ENCODE measurements at regions not wholly inside any gene's neighbourhood (a gene's known extent, or its start where the extent isn't known, plus 50 kb on each side); places are given as distances from the start of the nearest gene placed in this dataset.
A peak's percentile ranks its signal among the peaks of the same experiment; 100 is the strongest.

DNA sequence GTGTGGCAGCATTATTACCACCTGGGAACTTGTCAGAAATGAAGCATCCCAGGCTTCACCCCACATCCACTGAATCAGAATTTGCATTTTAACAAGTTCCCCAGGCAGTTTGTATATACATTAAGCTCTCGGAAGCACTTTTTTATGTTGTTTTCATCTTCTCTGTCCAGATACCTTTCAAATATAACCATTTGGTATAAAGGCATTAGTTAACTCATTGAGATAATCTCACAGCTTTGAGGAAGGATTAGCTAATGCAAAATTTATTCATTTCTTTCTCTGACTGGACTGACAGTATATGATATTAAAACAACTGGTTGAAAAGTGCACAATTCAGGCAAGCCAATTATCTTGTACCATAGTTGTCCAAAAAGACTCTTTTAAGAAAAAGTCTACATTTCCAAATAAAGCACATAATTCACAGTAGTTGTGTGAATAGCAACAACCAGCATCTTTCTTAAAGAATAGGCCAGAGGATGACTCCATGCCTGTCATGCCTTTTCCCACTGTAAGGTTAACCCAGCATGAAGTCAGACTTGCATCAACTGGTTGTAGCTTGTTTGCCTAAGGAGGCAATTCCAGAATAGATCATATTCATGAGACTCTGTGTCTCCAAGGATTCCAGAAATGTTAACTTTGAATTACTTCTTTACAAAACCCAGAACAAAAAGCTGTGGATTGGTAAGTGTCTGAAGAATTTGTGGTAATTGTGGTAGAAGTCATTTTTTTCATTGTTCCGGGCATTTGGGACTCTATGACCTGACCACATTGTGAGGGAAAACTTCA, 254.3 kb upstream of the SESN3 start:
- Histone ChIP-seq H3K4me1 (ENCODE audit: control insufficient read depth, insufficient read depth, low read length, poor library complexity, severe bottlenecking) (no peaks in the 10 kb centered on the region), H3K27ac (ENCODE audit: insufficient read depth, low read length, poor library complexity, severe bottlenecking) (no peak overlapping the region), H3K27me3 (ENCODE audit: control insufficient read depth, insufficient read depth, low read length) (no peaks in the 10 kb centered on the region), H3K36me3 (ENCODE audit: control insufficient read depth, insufficient read depth, low read length) (no peaks in the 10 kb centered on the region), H3K9me3 (ENCODE audit: control insufficient read depth in 2 of 2, low read length in 2 of 2) (no peaks in the 10 kb centered on the region), H3K4me3 (ENCODE audit: low read depth, low read length) (no peak overlapping the region)
- peak overlapping the region; percentile 1 to 67 (median 40) for H3K27ac Mint-ChIP-seq
- DNase-seq = no peak
- H3K4me1 Mint-ChIP-seq = peaks cover 0 to 4% (median 0%) of the 10 kb centered on the region in 4 donors
- no peak for ATAC-seq (ENCODE audit: low read depth in 2 of 2)
- no peaks in the 10 kb centered on the region for H3K36me3 Mint-ChIP-seq
- H3K4me3 Mint-ChIP-seq = no peak overlapping the region
- peaks cover 0 to 5% (median 1%) of the 10 kb centered on the region in 7 donors for H3K9me3 Mint-ChIP-seq
- no peaks in the 10 kb centered on the region for H3K27me3 Mint-ChIP-seq

DNA sequence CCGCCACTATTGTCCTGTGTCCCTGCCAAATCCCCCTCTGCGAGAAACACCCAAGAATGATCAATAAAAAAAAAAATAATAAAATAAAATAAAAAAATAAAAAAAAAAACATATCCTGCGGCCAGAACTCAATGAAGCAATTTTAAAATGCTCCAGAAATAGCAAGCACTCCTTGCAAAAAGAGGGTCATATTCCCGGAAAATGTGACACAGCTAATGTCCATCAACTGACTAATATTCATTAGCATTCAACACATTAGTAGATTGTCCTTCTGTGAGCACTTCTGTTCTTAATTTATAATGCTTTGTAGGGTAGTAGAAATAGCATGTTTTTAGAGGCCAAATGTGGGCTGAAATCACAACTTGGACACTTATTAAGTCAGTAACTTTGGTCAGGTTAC, 252.3 kb upstream of the SESN3 start:
- no peak for DNase-seq
- H3K9me3 Mint-ChIP-seq = peaks cover 0 to 7% (median 0%) of the 10 kb centered on the region in 7 donors
- H3K27me3 Mint-ChIP-seq = no peaks in the 10 kb centered on the region

DNA sequence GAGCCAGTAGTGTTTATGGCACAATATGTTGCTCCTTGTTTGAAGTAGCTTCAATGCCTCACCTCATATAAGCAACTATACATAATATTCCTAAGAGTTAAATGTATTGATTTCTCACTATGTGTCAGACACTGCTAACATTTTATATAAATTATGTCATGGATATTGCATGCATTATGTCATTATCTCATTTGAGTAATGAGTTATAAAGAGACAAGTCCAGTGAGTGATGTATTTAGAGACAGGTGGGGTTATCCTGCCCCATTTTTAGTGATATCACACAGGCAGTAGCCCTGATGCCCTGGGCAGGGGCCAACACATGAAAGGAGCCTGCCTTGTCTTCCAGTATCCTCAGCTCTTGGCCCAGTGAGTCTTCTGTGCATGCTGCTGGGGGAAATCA, 247.0 kb upstream of the SESN3 start:
- no peaks in the 10 kb centered on the region for H3K4me1 ChIP-seq (ENCODE audit: control insufficient read depth, insufficient read depth, low read length, poor library complexity, severe bottlenecking)
- no peak overlapping the region for H3K27ac Mint-ChIP-seq
- H3K4me3 Mint-ChIP-seq = no peak overlapping the region
- H3K27me3 ChIP-seq (ENCODE audit: control insufficient read depth, insufficient read depth, low read length) = no peaks in the 10 kb centered on the region
- H3K27ac ChIP-seq (ENCODE audit: insufficient read depth, low read length, poor library complexity, severe bottlenecking) = no peak overlapping the region
- DNase-seq = no peak
- no peaks in the 10 kb centered on the region for H3K9me3 ChIP-seq (ENCODE audit: control insufficient read depth in 2 of 2, low read length in 2 of 2)
- H3K9me3 Mint-ChIP-seq = peaks cover 0 to 6% (median 2%) of the 10 kb centered on the region in 7 donors
- no peaks in the 10 kb centered on the region for H3K36me3 Mint-ChIP-seq
- H3K36me3 ChIP-seq (ENCODE audit: control insufficient read depth, insufficient read depth, low read length) = no peaks in the 10 kb centered on the region
- no peak overlapping the region for H3K4me3 ChIP-seq (ENCODE audit: low read depth, low read length)
- ATAC-seq (ENCODE audit: low read depth in 2 of 2) = no peak
- H3K27me3 Mint-ChIP-seq = peaks cover 4% of the 10 kb centered on the region
- H3K4me1 Mint-ChIP-seq = peaks cover 0 to 6% (median 3%) of the 10 kb centered on the region in 4 donors

More for the DNA sequence above, 252.3 kb upstream of the SESN3 start:
- no peaks in the 10 kb centered on the region for H3K36me3 Mint-ChIP-seq
- Histone ChIP-seq H3K9me3 (ENCODE audit: control insufficient read depth in 2 of 2, low read length in 2 of 2) (no peaks in the 10 kb centered on the region), H3K36me3 (ENCODE audit: control insufficient read depth, insufficient read depth, low read length) (no peaks in the 10 kb centered on the region), H3K4me1 (ENCODE audit: control insufficient read depth, insufficient read depth, low read length, poor library complexity, severe bottlenecking) (no peaks in the 10 kb centered on the region), H3K27me3 (ENCODE audit: control insufficient read depth, insufficient read depth, low read length) (no peaks in the 10 kb centered on the region), H3K27ac (ENCODE audit: insufficient read depth, low read length, poor library complexity, severe bottlenecking) (no peak overlapping the region), H3K4me3 (ENCODE audit: low read depth, low read length) (no peak overlapping the region)
- no peak overlapping the region for H3K27ac Mint-ChIP-seq
- H3K4me1 Mint-ChIP-seq = peaks cover 0 to 4% (median 2%) of the 10 kb centered on the region in 4 donors
- no peak overlapping the region for H3K4me3 Mint-ChIP-seq
- no peak for ATAC-seq (ENCODE audit: low read depth in 2 of 2)

GRCh38 chr11:95469258-95469657, 238.3 kb upstream of the SESN3 start:
- no peak overlapping the region for H3K27ac Mint-ChIP-seq
- no peaks in the 10 kb centered on the region for H3K27me3 Mint-ChIP-seq
- no peaks in the 10 kb centered on the region for H3K27me3 ChIP-seq (ENCODE audit: control insufficient read depth, insufficient read depth, low read length)
- no peak overlapping the region for H3K27ac ChIP-seq (ENCODE audit: insufficient read depth, low read length, poor library complexity, severe bottlenecking)
- ATAC-seq (ENCODE audit: low read depth in 2 of 2) (no peak), DNase-seq (no peak)
- H3K9me3 ChIP-seq (ENCODE audit: control insufficient read depth in 2 of 2, low read length in 2 of 2) = no peaks in the 10 kb centered on the region
- no peak overlapping the region for H3K4me3 Mint-ChIP-seq
- no peaks in the 10 kb centered on the region for H3K36me3 ChIP-seq (ENCODE audit: control insufficient read depth, insufficient read depth, low read length)
- no peaks in the 10 kb centered on the region for H3K4me1 Mint-ChIP-seq
- no peaks in the 10 kb centered on the region for H3K4me1 ChIP-seq (ENCODE audit: control insufficient read depth, insufficient read depth, low read length, poor library complexity, severe bottlenecking)
- no peak overlapping the region for H3K4me3 ChIP-seq (ENCODE audit: low read depth, low read length)
- peaks cover 0 to 3% (median 0%) of the 10 kb centered on the region in 7 donors for H3K9me3 Mint-ChIP-seq
- H3K36me3 Mint-ChIP-seq = no peaks in the 10 kb centered on the region

DNA sequence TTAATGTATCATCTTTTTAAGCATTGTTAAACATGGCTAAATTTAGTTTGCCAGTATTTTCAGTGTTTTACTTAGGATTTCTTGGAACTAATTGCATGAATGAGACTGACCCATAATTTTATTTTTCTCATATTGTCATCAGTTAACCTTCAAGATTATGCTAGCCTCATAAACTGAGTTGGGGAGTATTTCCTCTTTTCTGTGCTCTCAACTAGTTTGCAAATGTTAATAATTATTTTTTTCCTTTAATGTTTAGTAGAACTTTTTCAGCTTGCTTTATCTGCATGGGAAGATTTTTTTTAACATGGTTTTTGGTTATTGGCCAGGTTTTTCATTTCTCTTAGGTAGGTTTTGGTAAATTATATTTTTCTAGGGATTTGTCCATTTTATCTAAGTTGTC, 235.4 kb upstream of the SESN3 start:
- ATAC-seq (ENCODE audit: low read depth in 2 of 2) (no peak), DNase-seq (no peak)
- Histone ChIP-seq H3K27ac (ENCODE audit: insufficient read depth, low read length, poor library complexity, severe bottlenecking) (no peak overlapping the region), H3K4me3 (ENCODE audit: low read depth, low read length) (no peak overlapping the region), H3K36me3 (ENCODE audit: control insufficient read depth, insufficient read depth, low read length) (no peaks in the 10 kb centered on the region), H3K27me3 (ENCODE audit: control insufficient read depth, insufficient read depth, low read length) (no peaks in the 10 kb centered on the region), H3K4me1 (ENCODE audit: control insufficient read depth, insufficient read depth, low read length, poor library complexity, severe bottlenecking) (no peaks in the 10 kb centered on the region), H3K9me3 (ENCODE audit: control insufficient read depth in 2 of 2, low read length in 2 of 2) (no peaks in the 10 kb centered on the region)
- H3K36me3 Mint-ChIP-seq = no peaks in the 10 kb centered on the region
- H3K27ac Mint-ChIP-seq = no peak overlapping the region
- peaks cover 0 to 3% (median 0%) of the 10 kb centered on the region in 4 donors for H3K4me1 Mint-ChIP-seq
- H3K27me3 Mint-ChIP-seq = no peaks in the 10 kb centered on the region
- H3K4me3 Mint-ChIP-seq = no peak overlapping the region
- peaks cover 0 to 3% (median 0%) of the 10 kb centered on the region in 7 donors for H3K9me3 Mint-ChIP-seq

DNA sequence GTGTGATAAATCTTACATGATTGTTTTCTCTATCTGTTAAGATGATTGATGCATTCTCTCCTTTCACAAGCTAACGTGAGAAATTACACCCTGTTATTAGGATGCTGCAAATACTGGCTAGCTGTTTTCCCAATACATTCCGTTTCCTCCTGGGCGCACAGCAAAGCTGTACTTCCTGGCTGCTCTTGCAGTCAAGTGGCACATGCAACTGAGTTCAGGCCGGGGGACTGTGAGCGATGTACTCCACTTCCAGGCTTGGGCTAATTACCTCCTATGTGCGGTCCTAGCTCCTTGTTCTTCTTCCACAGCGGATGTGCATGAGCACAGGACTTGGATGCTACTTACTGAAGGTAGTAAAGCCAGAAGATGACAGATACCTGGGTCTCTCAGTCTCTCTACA, 234.9 kb upstream of the SESN3 start:
- ATAC-seq (ENCODE audit: low read depth in 2 of 2) (no peak), DNase-seq (no peak)
- peaks cover 0 to 7% (median 0%) of the 10 kb centered on the region in 7 donors for H3K9me3 Mint-ChIP-seq
- no peak overlapping the region for H3K27ac ChIP-seq (ENCODE audit: insufficient read depth, low read length, poor library complexity, severe bottlenecking)
- H3K4me3 ChIP-seq (ENCODE audit: low read depth, low read length) = no peak overlapping the region
- H3K36me3 Mint-ChIP-seq = no peaks in the 10 kb centered on the region
- H3K4me1 Mint-ChIP-seq = peaks cover 0 to 3% (median 0%) of the 10 kb centered on the region in 4 donors
- H3K4me1 ChIP-seq (ENCODE audit: control insufficient read depth, insufficient read depth, low read length, poor library complexity, severe bottlenecking) = no peaks in the 10 kb centered on the region
- H3K9me3 ChIP-seq (ENCODE audit: control insufficient read depth in 2 of 2, low read length in 2 of 2) = no peaks in the 10 kb centered on the region
- H3K36me3 ChIP-seq (ENCODE audit: control insufficient read depth, insufficient read depth, low read length) = no peaks in the 10 kb centered on the region
- H3K4me3 Mint-ChIP-seq = no peak overlapping the region
- no peak overlapping the region for H3K27ac Mint-ChIP-seq
- no peaks in the 10 kb centered on the region for H3K27me3 ChIP-seq (ENCODE audit: control insufficient read depth, insufficient read depth, low read length)
- no peaks in the 10 kb centered on the region for H3K27me3 Mint-ChIP-seq

- H3K36me3 Mint-ChIP-seq = no peaks in the 10 kb centered on the region
- H3K4me1 Mint-ChIP-seq = peaks cover 0 to 3% (median under 1%) of the 10 kb centered on the region in 4 donors
- Histone ChIP-seq H3K4me3 (ENCODE audit: low read depth, low read length) (no peak overlapping the region), H3K9me3 (ENCODE audit: control insufficient read depth in 2 of 2, low read length in 2 of 2) (no peaks in the 10 kb centered on the region), H3K27ac (ENCODE audit: insufficient read depth, low read length, poor library complexity, severe bottlenecking) (no peak overlapping the region), H3K36me3 (ENCODE audit: control insufficient read depth, insufficient read depth, low read length) (no peaks in the 10 kb centered on the region), H3K27me3 (ENCODE audit: control insufficient read depth, insufficient read depth, low read length) (no peaks in the 10 kb centered on the region), H3K4me1 (ENCODE audit: control insufficient read depth, insufficient read depth, low read length, poor library complexity, severe bottlenecking) (no peaks in the 10 kb centered on the region)
- H3K4me3 Mint-ChIP-seq = no peak overlapping the region
- ATAC-seq (ENCODE audit: low read depth in 2 of 2) (no peak), DNase-seq (no peak)
- peaks cover 0 to 9% (median 0%) of the 10 kb centered on the region in 7 donors for H3K9me3 Mint-ChIP-seq
- H3K27me3 Mint-ChIP-seq = no peaks in the 10 kb centered on the region
- no peak overlapping the region for H3K27ac Mint-ChIP-seq
Observed at GRCh38 chr11:95461858-95462257, 230.9 kb upstream of the SESN3 start.

DNA sequence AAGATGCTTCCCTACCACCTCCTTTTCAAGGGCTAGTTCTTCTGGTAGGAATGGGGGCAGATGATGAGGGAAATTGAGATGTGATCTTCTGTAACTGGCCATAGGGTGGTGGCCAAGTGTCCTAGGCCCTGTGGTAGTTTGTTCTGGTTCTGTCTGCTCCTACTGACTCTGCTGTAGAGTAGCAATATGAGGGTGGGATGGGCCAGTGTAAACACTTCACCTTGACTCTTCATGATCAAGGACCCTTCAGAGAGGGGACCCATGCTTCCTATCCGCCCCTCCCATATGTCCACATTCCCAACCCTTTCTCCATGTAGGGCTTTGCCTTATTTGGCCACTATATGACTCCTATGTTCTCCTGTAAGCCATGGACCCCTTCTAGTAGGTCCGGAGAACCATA, 230.3 kb upstream of the SESN3 start:
- Histone ChIP-seq H3K27me3 (ENCODE audit: control insufficient read depth, insufficient read depth, low read length) (no peaks in the 10 kb centered on the region), H3K36me3 (ENCODE audit: control insufficient read depth, insufficient read depth, low read length) (no peaks in the 10 kb centered on the region), H3K4me1 (ENCODE audit: control insufficient read depth, insufficient read depth, low read length, poor library complexity, severe bottlenecking) (no peaks in the 10 kb centered on the region), H3K27ac (ENCODE audit: insufficient read depth, low read length, poor library complexity, severe bottlenecking) (no peak overlapping the region), H3K4me3 (ENCODE audit: low read depth, low read length) (no peak overlapping the region), H3K9me3 (ENCODE audit: control insufficient read depth in 2 of 2, low read length in 2 of 2) (no peaks in the 10 kb centered on the region)
- Mint-ChIP-seq H3K9me3 (peaks cover 0 to 9% (median 0%) of the 10 kb centered on the region in 7 donors), H3K4me1 (peaks cover 0 to 3% (median 1%) of the 10 kb centered on the region in 4 donors), H3K36me3 (no peaks in the 10 kb centered on the region), H3K4me3 (no peak overlapping the region), H3K27me3 (no peaks in the 10 kb centered on the region), H3K27ac (no peak overlapping the region)
- DNase-seq (no peak), ATAC-seq (ENCODE audit: low read depth in 2 of 2) (no peak)

Measured in CD4-positive, CD25-positive, alpha-beta regulatory T cell (primary cell).